Karpas-422 (cell line): ENCODE measurements at regions not wholly inside any gene's neighbourhood (a gene's known extent, or its start where the extent isn't known, plus 50 kb on each side); places are given as distances from the start of the nearest gene placed in this dataset.
A peak's percentile ranks its signal among the peaks of the same experiment; 100 is the strongest.
"Not testable (repeated sequence)": the region's sequence is repeated elsewhere in the genome, so short reads cannot be mapped to it uniquely, and the experiment has no call there.

Experiments used
- DNase-seq: peaks from one replicate; pipeline ENCODE4 v3.0.0-alpha.2; 2015
- H2AFZ ChIP-seq: fragments of 200-600 bp; sonication (generic); 2 replicates; pipeline ENCODE4 v1.6.1; 2014; ENCODE audit warnings: antibody characterized with exemption, low read length, mixed read lengths
- H3K27ac ChIP-seq: fragments of 200-600 bp; sonication (generic); 2 replicates; pipeline ENCODE4 v1.5.1; 2014; ENCODE audit warnings: mild to moderate bottlenecking, low read length, moderate library complexity
- H3K27me3 ChIP-seq: fragments of 200-600 bp; sonication (generic); 2 replicates; pipeline ENCODE4 v1.6.1; 2014; ENCODE audit warnings: low read length, mixed read lengths
- H3K36me3 ChIP-seq: fragments of 200-600 bp; sonication (generic); 2 replicates; pipeline ENCODE4 v1.6.1; 2014; ENCODE audit warnings: low read length, mixed read lengths; ENCODE audit not compliant: insufficient read depth
- H3K4me1 ChIP-seq: fragments of 200-600 bp; sonication (generic); 2 replicates; pipeline ENCODE4 v1.6.1; 2014; ENCODE audit warnings: mild to moderate bottlenecking, low read length, mixed read lengths
- H3K4me2 ChIP-seq: fragments of 200-600 bp; sonication (generic); 2 replicates; pipeline ENCODE4 v1.6.1; 2014; ENCODE audit warnings: low read length, low read depth, mild to moderate bottlenecking; ENCODE audit not compliant: poor library complexity, severe bottlenecking
- H3K4me3 ChIP-seq: fragments of 200-600 bp; sonication (generic); 2 replicates; pipeline ENCODE4 v1.5.1; 2014; ENCODE audit warnings: mild to moderate bottlenecking, antibody characterized with exemption, low read length, mixed read lengths
- H3K79me2 ChIP-seq: fragments of 200-600 bp; sonication (generic); 2 replicates; pipeline ENCODE4 v1.6.1; 2014; ENCODE audit warnings: mild to moderate bottlenecking, low read length, mixed read lengths
- H3K9ac ChIP-seq: fragments of 200-600 bp; sonication (generic); 2 replicates; pipeline ENCODE4 v1.6.0; 2014; ENCODE audit warnings: low read length
- H3K9me2 ChIP-seq: fragments of 200-600 bp; sonication (generic), shearing (Covaris generic); replicated peaks from 2 replicates; pipeline ENCODE4 v1.6.0; 2014; ENCODE audit warnings: mild to moderate bottlenecking, low read length, moderate library complexity; ENCODE audit not compliant: insufficient read depth
- H3K9me3 ChIP-seq: fragments of 300-700, 200-600 bp; sonication (generic); 2 replicates; pipeline ENCODE4 v1.6.1; 2014; ENCODE audit warnings: low read length, mixed read lengths
- H4K20me1 ChIP-seq: fragments of 200-600 bp; sonication (generic); 2 replicates; pipeline ENCODE4 v1.6.1; 2014; ENCODE audit warnings: mild to moderate bottlenecking, antibody characterized with exemption, low read length, low read depth; ENCODE audit not compliant: insufficient read depth

DNA sequence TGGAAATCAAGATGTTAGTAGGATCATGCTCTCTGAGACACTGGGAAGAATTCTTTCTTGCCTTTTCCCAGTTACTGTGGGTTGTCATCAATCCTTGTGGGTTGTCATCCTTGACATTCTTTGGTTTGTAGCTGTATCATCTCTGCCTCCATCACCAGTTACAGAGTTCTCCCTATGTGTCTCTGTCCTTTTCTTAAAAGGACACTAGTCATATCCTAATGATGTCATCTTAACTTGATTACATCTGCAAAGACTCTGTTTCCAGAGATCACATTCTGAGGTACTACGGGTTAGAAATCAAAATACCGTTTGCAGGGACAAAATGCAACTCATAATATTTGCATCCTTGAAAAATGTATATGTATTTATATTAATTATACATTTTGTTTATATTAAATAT is 500.4 kb downstream of the ZBBX start:
- no peaks in the 10 kb centered on the region for H3K4me1 ChIP-seq
- no peaks in the 10 kb centered on the region for H3K36me3 ChIP-seq
- no peak overlapping the region for H3K27ac ChIP-seq
- no peak overlapping the region for H2AFZ ChIP-seq
- no peaks in the 10 kb centered on the region for H3K9me3 ChIP-seq
- no peak overlapping the region for H3K4me2 ChIP-seq
- DNase-seq: no peak
- no peak overlapping the region for H3K4me3 ChIP-seq
- H4K20me1 ChIP-seq: no peaks in the 10 kb centered on the region
- no peaks in the 10 kb centered on the region for H3K9me2 ChIP-seq
- no peak overlapping the region for H3K9ac ChIP-seq
- no peaks in the 10 kb centered on the region for H3K27me3 ChIP-seq
- no peaks in the 10 kb centered on the region for H3K79me2 ChIP-seq

DNA sequence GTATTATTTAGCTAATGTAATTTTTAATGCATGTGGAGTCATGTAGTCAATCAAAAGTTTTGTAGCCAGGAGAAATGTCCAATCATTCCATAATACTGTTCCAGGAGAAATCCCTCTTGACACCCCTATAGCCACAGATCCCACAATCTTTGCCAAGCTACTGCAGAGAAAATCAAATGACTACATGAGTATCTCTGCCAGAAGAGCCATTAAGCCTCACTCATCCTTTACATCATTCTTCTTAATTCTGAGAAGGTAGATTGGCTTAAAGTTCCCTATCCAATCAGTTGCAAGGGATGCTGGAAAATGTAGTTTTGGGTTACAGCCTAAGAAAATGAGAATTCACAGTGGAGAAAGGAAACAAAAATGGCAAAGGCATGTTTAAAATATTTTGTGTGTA is 502.1 kb downstream of the ZBBX start:
- Histone ChIP-seq H3K4me2 (no peak overlapping the region), H3K9ac (no peak overlapping the region), H4K20me1 (no peaks in the 10 kb centered on the region), H3K79me2 (no peaks in the 10 kb centered on the region), H3K9me3 (no peaks in the 10 kb centered on the region), H3K9me2 (no peaks in the 10 kb centered on the region), H3K4me1 (no peaks in the 10 kb centered on the region), H3K36me3 (no peaks in the 10 kb centered on the region), H3K4me3 (no peak overlapping the region), H3K27me3 (no peaks in the 10 kb centered on the region), H3K27ac (no peak overlapping the region), H2AFZ (no peak overlapping the region)
- no peak for DNase-seq

DNA sequence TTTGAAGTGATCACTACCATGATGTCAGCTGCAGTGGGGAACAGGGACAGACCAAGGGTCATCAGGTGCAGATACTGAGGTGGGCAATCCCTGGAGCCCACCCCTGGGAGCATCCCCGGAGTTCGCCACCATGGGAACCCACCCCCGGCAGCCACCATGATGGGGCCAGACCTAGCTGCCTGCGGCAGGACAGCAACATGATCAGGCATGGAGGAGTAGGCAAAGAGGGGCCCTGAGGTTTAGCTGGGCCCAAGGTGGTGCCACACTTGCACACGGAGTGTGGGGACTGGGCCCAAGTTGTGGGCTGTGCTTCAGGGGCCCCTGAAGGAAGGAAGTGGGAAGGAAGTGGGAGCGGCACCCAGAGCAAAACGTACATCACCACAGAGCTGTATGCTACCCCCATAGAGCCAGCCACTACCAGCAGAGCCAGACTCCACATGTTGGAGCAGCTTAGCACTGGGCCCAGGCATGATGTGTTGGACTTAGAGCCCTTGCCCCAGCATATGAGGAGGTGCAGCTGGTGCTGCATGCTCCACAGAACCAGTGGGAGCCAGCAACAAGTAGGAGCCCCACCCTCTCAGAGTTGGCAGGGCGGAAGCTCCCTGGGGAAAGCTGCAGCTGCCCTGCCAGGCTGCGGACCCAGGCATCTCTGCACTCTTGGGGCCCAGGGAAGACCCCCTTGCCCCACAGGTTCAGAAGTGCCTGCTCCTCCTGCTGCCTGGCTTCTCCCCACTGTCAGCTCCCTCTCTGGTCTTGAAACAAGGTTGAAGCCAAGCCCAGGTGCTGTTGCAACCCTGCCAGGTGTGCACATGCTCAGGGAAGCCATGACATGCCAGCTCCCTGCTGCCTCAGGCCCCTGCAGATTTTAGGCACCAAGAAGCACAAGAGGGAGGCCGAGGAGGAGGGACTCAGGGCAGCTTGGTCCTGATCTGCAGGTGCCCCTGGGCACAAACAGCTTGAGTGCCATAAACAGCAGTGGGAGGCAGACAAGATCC is 515.3 kb downstream of the ZBBX start:
- no peaks in the 10 kb centered on the region for H3K79me2 ChIP-seq
- H2AFZ ChIP-seq: no peak overlapping the region
- H3K9me2 ChIP-seq: no peaks in the 10 kb centered on the region
- no peaks in the 10 kb centered on the region for H3K27me3 ChIP-seq
- no peaks in the 10 kb centered on the region for H4K20me1 ChIP-seq
- H3K9ac ChIP-seq: no peak overlapping the region
- H3K27ac ChIP-seq: no peak overlapping the region
- no peaks in the 10 kb centered on the region for H3K9me3 ChIP-seq
- no peak overlapping the region for H3K4me2 ChIP-seq
- no peak for DNase-seq
- H3K36me3 ChIP-seq: no peaks in the 10 kb centered on the region
- H3K4me1 ChIP-seq: no peaks in the 10 kb centered on the region
- no peak overlapping the region for H3K4me3 ChIP-seq

DNA sequence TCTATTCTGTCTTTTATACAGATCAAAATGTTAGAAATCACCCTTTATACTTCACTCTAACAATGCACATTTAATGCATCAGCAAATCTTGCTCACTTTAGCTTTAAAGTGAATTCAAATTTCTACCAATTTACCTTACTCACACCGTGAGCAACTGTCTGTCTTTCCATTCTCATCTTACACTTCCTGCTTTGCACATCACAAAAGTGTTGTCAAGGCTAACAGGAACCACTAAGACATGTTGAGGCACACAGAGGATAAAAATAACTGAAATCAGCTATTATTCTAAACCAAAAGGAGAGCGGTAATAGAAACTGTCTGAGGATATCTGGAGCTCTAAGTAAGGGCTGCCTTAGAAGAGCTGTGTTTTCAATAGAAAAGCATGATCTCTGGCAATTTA is 519.9 kb downstream of the ZBBX start:
- H3K4me2 ChIP-seq: no peak overlapping the region
- H3K36me3 ChIP-seq: no peaks in the 10 kb centered on the region
- no peaks in the 10 kb centered on the region for H3K27me3 ChIP-seq
- H3K9me2 ChIP-seq: no peaks in the 10 kb centered on the region
- no peaks in the 10 kb centered on the region for H3K79me2 ChIP-seq
- DNase-seq: no peak
- H3K9me3 ChIP-seq: no peaks in the 10 kb centered on the region
- no peak overlapping the region for H3K4me3 ChIP-seq
- H3K9ac ChIP-seq: no peak overlapping the region
- H2AFZ ChIP-seq: no peak overlapping the region
- H4K20me1 ChIP-seq: no peaks in the 10 kb centered on the region
- no peak overlapping the region for H3K27ac ChIP-seq
- H3K4me1 ChIP-seq: no peaks in the 10 kb centered on the region

DNA sequence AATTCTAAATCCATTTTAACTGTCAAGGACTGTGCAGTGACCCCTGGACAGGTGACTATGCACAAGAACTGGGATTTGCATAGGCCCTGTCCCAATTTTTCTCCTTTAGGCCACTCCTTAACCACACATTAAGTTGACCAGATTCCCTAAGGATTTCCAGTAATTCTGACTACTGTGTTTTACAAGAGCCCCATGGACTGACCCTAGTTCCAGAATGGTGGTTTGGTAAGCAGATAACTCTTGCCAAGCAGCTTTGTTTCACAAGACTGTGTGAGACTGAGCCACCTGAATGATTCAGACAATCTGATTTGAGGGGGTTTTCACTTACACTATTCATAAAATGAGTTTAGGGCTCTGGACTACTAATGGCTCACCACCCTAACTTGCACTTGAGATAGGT is 535.8 kb downstream of the ZBBX start:
- Histone ChIP-seq H3K9me3 (no peaks in the 10 kb centered on the region), H2AFZ (no peak overlapping the region), H3K4me2 (no peak overlapping the region), H3K4me3 (no peak overlapping the region), H3K36me3 (no peaks in the 10 kb centered on the region), H3K9ac (no peak overlapping the region), H3K27ac (no peak overlapping the region), H3K9me2 (no peaks in the 10 kb centered on the region), H4K20me1 (no peaks in the 10 kb centered on the region), H3K79me2 (no peaks in the 10 kb centered on the region), H3K27me3 (no peaks in the 10 kb centered on the region), H3K4me1 (no peaks in the 10 kb centered on the region)
- no peak for DNase-seq

DNA sequence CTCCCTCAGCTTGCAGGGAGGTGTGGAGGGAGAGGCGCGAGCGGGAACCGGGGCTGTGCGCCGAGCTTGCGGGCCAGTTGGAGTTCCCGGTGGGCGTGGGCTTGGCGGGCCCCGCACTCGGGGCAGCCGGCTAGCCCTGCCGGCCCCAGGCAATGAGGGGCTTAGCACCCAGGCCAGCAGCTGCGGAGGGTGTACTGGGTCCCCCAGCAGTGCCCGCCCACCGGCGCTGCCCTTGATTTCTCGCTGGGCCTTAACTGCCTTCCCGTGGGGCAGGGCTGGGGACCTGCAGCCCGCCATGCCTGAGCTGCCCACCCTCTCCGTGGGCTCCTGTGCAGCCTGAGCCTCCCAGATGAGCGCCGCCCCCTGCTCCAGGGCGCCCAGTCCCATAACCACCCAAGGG is 537.3 kb downstream of the ZBBX start:
- H3K9ac ChIP-seq, H3K9me3 ChIP-seq, H3K4me1 ChIP-seq, H3K36me3 ChIP-seq, H4K20me1 ChIP-seq, H3K4me2 ChIP-seq, H3K4me3 ChIP-seq, H3K27me3 ChIP-seq, H3K79me2 ChIP-seq, H2AFZ ChIP-seq, DNase-seq, H3K9me2 ChIP-seq, H3K27ac ChIP-seq: not testable (repeated sequence)

DNA sequence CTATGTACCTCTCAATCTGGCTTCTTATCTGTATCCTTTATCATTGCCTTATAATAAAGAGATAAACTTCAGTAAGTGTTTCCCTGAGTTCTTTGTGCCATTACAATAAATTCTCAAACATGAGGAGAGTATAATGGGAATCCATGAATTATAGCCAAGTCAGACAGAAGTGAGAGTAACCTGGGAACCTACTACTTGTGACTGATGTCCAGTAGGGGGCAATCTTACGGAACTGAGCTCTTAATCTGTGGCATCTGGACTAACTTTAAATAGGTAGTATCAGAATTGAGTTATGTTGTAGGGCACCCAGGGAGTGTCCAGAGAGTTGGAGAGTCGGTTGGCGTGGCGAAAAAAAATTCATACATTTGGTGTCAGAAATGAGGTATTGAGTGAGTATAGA is 542.6 kb downstream of the ZBBX start:
- H4K20me1 ChIP-seq: no peaks in the 10 kb centered on the region
- no peak overlapping the region for H3K4me2 ChIP-seq
- no peaks in the 10 kb centered on the region for H3K79me2 ChIP-seq
- DNase-seq: peak; percentile 79
- H3K27me3 ChIP-seq: no peaks in the 10 kb centered on the region; the same call in 1 of the 2 replicates
- no peak overlapping the region for H3K4me3 ChIP-seq
- H2AFZ ChIP-seq: no peak overlapping the region
- no peak overlapping the region for H3K27ac ChIP-seq
- H3K9ac ChIP-seq: no peak overlapping the region
- no peaks in the 10 kb centered on the region for H3K36me3 ChIP-seq
- no peaks in the 10 kb centered on the region for H3K9me2 ChIP-seq
- H3K9me3 ChIP-seq: no peaks in the 10 kb centered on the region
- no peaks in the 10 kb centered on the region for H3K4me1 ChIP-seq

DNA sequence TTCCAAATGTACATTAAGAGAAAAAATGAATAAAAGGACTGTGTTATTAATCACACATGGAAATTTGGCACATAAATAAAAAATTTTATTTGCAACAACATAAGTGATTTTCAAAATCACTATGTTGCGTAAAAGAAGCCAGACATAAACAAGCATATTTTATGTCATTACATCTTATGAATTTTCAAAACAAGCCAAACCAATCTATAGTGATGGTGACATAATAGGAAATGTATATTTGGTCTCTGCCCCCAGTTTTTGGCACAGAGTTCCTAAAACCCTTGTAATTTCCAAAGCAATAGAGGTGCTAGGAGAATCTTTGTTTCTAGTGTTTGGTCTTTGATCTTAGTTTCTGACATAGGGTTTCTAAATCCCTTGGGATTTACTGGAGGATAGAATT is 543.3 kb downstream of the ZBBX start:
- H3K36me3 ChIP-seq: no peaks in the 10 kb centered on the region

More for the DNA sequence above, 543.3 kb downstream of the ZBBX start:
- DNase-seq: no peak
- Histone ChIP-seq H3K4me1 (no peaks in the 10 kb centered on the region), H3K4me2 (no peak overlapping the region), H3K4me3 (no peak overlapping the region), H4K20me1 (no peaks in the 10 kb centered on the region), H3K9me2 (no peaks in the 10 kb centered on the region), H3K9ac (no peak overlapping the region), H3K27ac (no peak overlapping the region), H2AFZ (no peak overlapping the region), H3K79me2 (no peaks in the 10 kb centered on the region), H3K9me3 (no peaks in the 10 kb centered on the region), H3K27me3 (no peaks in the 10 kb centered on the region; the same call in 1 of the 2 replicates)
